ENCODE measurements at regions not wholly inside any gene's neighbourhood (a gene's known extent, or its start where the extent isn't known, plus 50 kb on each side); places are given as distances from the start of the nearest gene placed in this dataset.
"Not testable (repeated sequence)": the region's sequence is repeated elsewhere in the genome, so short reads cannot be mapped to it uniquely, and the experiment has no call there.

DNA sequence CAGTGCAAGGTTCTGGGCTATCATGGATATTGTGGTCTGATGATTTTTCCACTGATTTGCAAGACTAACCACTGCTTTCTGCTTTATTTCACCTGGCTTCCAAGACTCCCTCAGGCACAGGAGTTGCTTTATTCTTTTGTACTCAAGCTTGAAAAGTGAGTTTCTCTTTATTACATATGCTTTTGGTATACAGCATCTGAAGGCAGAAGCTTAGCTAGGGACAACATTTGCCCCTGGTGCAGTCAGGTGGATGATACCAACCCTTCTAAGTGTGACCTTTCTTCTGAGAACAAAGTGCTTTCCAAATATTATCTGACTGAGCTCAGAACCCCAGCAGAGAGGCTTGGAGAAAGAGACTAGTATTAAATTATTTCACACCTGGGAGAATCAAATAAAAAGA is 94.0 kb upstream of the PHACTR1 start:
- H3K27ac ChIP-seq (ENCODE audit: low read depth in 1 of 2, low read length in 1 of 2), result no peak overlapping the region
- no peaks in the 10 kb centered on the region for H3K9me3 ChIP-seq (ENCODE audit: control insufficient read depth in 2 of 2, insufficient read depth in 1 of 2, low read length in 1 of 2)
- H3K27me3 ChIP-seq (ENCODE audit: control insufficient read depth in 2 of 2, insufficient read depth in 1 of 2, low read length in 1 of 2), result no peaks in the 10 kb centered on the region
- H3K4me3 ChIP-seq (ENCODE audit: low read length in 2 of 2), result no peak overlapping the region
- no peaks in the 10 kb centered on the region for H3K4me1 ChIP-seq (ENCODE audit: control insufficient read depth in 2 of 2, insufficient read depth in 2 of 2, low read length in 2 of 2)
- DNase-seq (ENCODE audit: low read depth in 6 of 9, low spot score in 9 of 9), result no peak
- no peaks in the 10 kb centered on the region for H3K36me3 ChIP-seq (ENCODE audit: control insufficient read depth in 2 of 2, insufficient read depth in 2 of 2, low read length in 1 of 2)

DNA sequence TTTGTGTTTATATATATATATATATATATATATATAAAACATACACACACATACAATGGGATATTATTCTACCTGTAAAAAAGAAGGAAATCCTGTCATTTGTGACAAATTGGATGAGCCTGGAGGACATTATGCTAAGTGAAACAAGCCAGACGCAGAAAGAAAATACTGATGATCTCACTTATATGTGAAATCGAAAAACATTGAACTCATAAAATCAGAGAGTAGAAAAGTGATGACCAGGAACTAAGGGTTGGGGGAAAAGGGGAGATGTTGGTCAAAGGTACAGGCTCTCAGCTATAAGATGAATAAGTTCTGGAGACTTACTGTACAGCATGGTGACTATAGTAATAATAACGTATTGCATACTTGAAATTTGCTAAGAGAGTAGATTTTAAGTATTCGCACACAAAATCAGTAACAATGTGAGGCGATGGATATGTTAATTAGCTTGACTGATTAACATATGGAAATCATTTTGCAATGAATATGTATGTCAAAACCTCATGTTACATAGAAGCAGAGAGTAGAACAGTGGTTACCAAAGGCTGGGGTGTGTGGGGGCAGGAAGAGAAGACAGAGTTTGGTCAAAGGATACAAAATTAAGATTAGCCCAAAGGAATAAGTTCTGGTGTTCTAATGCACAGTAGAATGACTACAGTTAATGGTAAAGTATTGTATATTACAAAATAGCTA is 92.3 kb upstream of the PHACTR1 start:
- Histone ChIP-seq H3K27me3 (ENCODE audit: control insufficient read depth in 2 of 2, insufficient read depth in 1 of 2, low read length in 1 of 2) (no peaks in the 10 kb centered on the region), H3K4me3 (ENCODE audit: low read length in 2 of 2) (no peak overlapping the region), H3K36me3 (ENCODE audit: control insufficient read depth in 2 of 2, insufficient read depth in 2 of 2, low read length in 1 of 2) (no peaks in the 10 kb centered on the region), H3K27ac (ENCODE audit: low read depth in 1 of 2, low read length in 1 of 2) (no peak overlapping the region), H3K9me3 (ENCODE audit: control insufficient read depth in 2 of 2, insufficient read depth in 1 of 2, low read length in 1 of 2) (no peaks in the 10 kb centered on the region), H3K4me1 (ENCODE audit: control insufficient read depth in 2 of 2, insufficient read depth in 2 of 2, low read length in 2 of 2) (no peaks in the 10 kb centered on the region)
- 95% methylated on average over 5 of the region's 5 CpGs for WGBS
- DNase-seq (ENCODE audit: low read depth in 6 of 9, low spot score in 9 of 9), result no peak

DNA sequence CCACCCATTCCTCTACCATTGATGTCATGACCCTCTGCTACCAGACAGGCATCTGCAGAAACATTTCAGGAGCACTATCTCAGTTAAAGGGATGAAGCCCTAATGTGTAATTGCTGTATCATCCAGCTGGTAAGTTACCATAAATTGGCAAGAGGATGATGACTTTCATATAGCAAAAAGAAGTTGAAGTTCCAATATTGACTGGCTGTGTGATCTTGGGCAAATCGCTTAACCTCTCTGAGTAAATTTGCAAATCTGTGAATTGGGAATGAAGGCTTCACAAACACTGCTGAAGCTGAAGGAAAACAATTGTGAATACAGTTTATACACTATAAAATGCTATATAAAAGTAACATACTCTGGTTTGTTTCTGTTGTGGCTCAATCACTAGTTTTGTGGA is 89.5 kb upstream of the PHACTR1 start:
- H3K36me3 ChIP-seq (ENCODE audit: control insufficient read depth in 2 of 2, insufficient read depth in 2 of 2, low read length in 1 of 2), result no peaks in the 10 kb centered on the region

DNA sequence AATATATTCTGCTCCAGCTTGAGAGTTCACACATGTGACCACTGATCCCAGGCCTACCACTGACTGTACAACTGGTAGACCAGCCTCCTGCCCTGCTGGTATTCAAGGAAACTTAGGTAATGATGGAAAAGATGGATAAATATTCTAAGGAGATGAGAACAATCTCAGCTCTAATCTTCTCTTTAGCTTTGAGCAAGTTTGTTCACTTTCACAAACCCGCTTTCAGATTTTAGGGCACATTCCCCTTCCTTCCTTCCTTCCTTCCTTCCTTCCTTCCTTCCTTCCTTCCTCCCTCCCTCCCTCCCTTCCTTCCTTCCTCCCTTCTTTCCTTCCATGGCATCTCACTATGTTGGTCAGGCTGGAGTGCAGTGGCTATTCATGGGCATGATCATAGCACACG is 88.2 kb upstream of the PHACTR1 start:
- no peak for DNase-seq (ENCODE audit: low read depth in 6 of 9, low spot score in 9 of 9)
- H3K27ac ChIP-seq (ENCODE audit: low read depth in 1 of 2, low read length in 1 of 2), result no peak overlapping the region
- 98% methylated on average over 2 of the region's 2 CpGs for WGBS
- no peak overlapping the region for H3K4me3 ChIP-seq (ENCODE audit: low read length in 2 of 2)
- H3K27me3 ChIP-seq (ENCODE audit: control insufficient read depth in 2 of 2, insufficient read depth in 1 of 2, low read length in 1 of 2), result no peaks in the 10 kb centered on the region
- H3K9me3 ChIP-seq (ENCODE audit: control insufficient read depth in 2 of 2, insufficient read depth in 1 of 2, low read length in 1 of 2), result no peaks in the 10 kb centered on the region
- H3K4me1 ChIP-seq (ENCODE audit: control insufficient read depth in 2 of 2, insufficient read depth in 2 of 2, low read length in 2 of 2), result no peaks in the 10 kb centered on the region
- no peaks in the 10 kb centered on the region for H3K36me3 ChIP-seq (ENCODE audit: control insufficient read depth in 2 of 2, insufficient read depth in 2 of 2, low read length in 1 of 2)

More for the DNA sequence above, 89.5 kb upstream of the PHACTR1 start:
- Histone ChIP-seq H3K4me1 (ENCODE audit: control insufficient read depth in 2 of 2, insufficient read depth in 2 of 2, low read length in 2 of 2) (no peaks in the 10 kb centered on the region), H3K9me3 (ENCODE audit: control insufficient read depth in 2 of 2, insufficient read depth in 1 of 2, low read length in 1 of 2) (no peaks in the 10 kb centered on the region), H3K27ac (ENCODE audit: low read depth in 1 of 2, low read length in 1 of 2) (no peak overlapping the region), H3K27me3 (ENCODE audit: control insufficient read depth in 2 of 2, insufficient read depth in 1 of 2, low read length in 1 of 2) (no peaks in the 10 kb centered on the region), H3K4me3 (ENCODE audit: low read length in 2 of 2) (no peak overlapping the region)
- WGBS, result 95% methylated on average over 1 of the region's 1 CpG
- DNase-seq (ENCODE audit: low read depth in 6 of 9, low spot score in 9 of 9), result no peak

DNA sequence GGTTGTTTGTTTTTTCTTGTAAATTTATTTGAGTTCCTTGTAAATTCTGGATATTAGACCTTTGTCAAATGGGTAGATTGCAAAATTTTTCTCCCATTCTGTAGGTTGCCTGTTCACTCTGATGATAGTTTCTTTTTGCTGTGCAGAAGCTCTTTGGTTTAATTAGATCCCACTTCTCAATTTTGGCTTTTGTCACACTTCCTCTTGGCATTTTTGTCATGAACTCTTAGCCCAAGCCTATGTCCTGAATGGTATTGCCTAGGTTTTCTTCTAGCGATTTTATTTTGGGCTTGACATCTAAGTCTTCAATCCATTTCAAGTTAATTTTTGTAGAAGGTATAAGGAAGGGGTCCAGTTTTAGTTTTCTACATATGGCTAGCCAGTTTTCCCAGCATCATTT is 82.8 kb upstream of the PHACTR1 start:
- DNase-seq (ENCODE audit: low read depth in 6 of 9, low spot score in 9 of 9); H3K9me3 ChIP-seq (ENCODE audit: control insufficient read depth in 2 of 2, insufficient read depth in 1 of 2, low read length in 1 of 2); H3K27me3 ChIP-seq (ENCODE audit: control insufficient read depth in 2 of 2, insufficient read depth in 1 of 2, low read length in 1 of 2); H3K4me3 ChIP-seq (ENCODE audit: low read length in 2 of 2); H3K27ac ChIP-seq (ENCODE audit: low read depth in 1 of 2, low read length in 1 of 2); H3K36me3 ChIP-seq (ENCODE audit: control insufficient read depth in 2 of 2, insufficient read depth in 2 of 2, low read length in 1 of 2); H3K4me1 ChIP-seq (ENCODE audit: control insufficient read depth in 2 of 2, insufficient read depth in 2 of 2, low read length in 2 of 2): not testable (repeated sequence)
- WGBS, result 91% methylated on average over 1 of the region's 1 CpG

DNA sequence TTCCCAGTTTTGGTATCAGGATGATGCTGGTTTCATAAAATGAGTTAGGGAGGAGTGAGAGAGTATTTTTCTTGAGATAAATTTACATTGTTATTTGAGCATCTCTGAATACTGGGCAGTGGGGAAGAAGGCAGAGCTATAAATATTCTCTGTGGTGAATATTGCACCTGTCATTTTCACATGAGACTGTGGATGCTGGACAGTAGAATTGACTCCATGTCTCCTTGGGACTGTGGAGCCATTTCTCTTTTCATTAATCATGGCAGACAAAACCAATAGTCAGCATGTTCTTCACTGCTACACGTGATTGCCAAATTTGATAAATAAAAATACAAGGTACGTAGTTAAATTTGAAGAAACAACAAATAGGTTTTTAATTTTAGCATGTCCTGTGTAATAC is 81.2 kb upstream of the PHACTR1 start:
- no peaks in the 10 kb centered on the region for H3K36me3 ChIP-seq (ENCODE audit: control insufficient read depth in 2 of 2, insufficient read depth in 2 of 2, low read length in 1 of 2)
- H3K9me3 ChIP-seq (ENCODE audit: control insufficient read depth in 2 of 2, insufficient read depth in 1 of 2, low read length in 1 of 2), result no peaks in the 10 kb centered on the region
- no peaks in the 10 kb centered on the region for H3K27me3 ChIP-seq (ENCODE audit: control insufficient read depth in 2 of 2, insufficient read depth in 1 of 2, low read length in 1 of 2)
- WGBS, result 94% methylated on average over 2 of the region's 2 CpGs
- no peak overlapping the region for H3K27ac ChIP-seq (ENCODE audit: low read depth in 1 of 2, low read length in 1 of 2)
- H3K4me3 ChIP-seq (ENCODE audit: low read length in 2 of 2), result no peak overlapping the region
- no peaks in the 10 kb centered on the region for H3K4me1 ChIP-seq (ENCODE audit: control insufficient read depth in 2 of 2, insufficient read depth in 2 of 2, low read length in 2 of 2)
- no peak for DNase-seq (ENCODE audit: low read depth in 6 of 9, low spot score in 9 of 9)

DNA sequence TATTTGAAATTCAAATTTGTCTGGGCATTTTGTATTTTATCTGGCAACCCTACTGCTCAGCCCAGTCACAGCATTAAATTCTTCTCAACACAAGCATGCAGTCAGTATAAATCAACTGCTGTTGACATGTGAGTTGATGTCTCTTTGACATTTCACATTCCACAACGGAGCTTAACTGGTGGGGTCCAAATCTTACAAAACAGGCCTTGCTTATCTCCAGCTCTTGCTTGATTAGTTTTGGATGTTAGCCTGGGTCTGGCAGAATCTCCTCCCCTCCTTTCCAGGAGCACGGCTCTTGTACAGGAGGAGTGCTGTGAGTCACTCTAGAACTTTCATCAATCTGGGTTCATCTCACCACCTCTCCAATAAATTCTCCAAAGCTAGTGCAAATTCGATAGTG is 80.8 kb upstream of the PHACTR1 start:
- Histone ChIP-seq H3K4me1 (ENCODE audit: control insufficient read depth in 2 of 2, insufficient read depth in 2 of 2, low read length in 2 of 2) (no peaks in the 10 kb centered on the region), H3K9me3 (ENCODE audit: control insufficient read depth in 2 of 2, insufficient read depth in 1 of 2, low read length in 1 of 2) (no peaks in the 10 kb centered on the region), H3K27me3 (ENCODE audit: control insufficient read depth in 2 of 2, insufficient read depth in 1 of 2, low read length in 1 of 2) (no peaks in the 10 kb centered on the region), H3K4me3 (ENCODE audit: low read length in 2 of 2) (no peak overlapping the region), H3K27ac (ENCODE audit: low read depth in 1 of 2, low read length in 1 of 2) (no peak overlapping the region), H3K36me3 (ENCODE audit: control insufficient read depth in 2 of 2, insufficient read depth in 2 of 2, low read length in 1 of 2) (no peaks in the 10 kb centered on the region)
- whole genome bisulfite sequencing, result 96% methylated on average over 3 of the region's 3 CpGs
- DNase-seq (ENCODE audit: low read depth in 6 of 9, low spot score in 9 of 9), result no peak

DNA sequence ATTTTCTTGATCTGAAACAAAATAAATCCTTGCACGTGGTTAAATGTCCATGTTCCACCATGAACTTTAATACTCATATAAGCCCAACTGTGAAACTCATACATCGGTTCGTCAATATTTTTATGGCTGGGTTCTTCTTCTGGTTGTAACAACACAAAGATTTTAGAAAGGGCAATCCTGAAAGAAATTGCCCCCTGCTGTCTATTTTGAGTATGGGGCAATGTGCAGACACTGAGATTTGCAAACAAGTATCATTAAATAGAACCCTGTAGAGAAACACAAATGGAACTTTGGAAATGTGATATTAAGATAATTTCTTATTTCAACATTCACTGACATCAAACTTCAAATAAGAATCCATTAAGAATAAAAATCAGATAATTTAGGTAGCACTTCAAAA is 80.2 kb upstream of the PHACTR1 start:
- Histone ChIP-seq H3K9me3 (ENCODE audit: control insufficient read depth in 2 of 2, insufficient read depth in 1 of 2, low read length in 1 of 2) (no peaks in the 10 kb centered on the region), H3K27me3 (ENCODE audit: control insufficient read depth in 2 of 2, insufficient read depth in 1 of 2, low read length in 1 of 2) (no peaks in the 10 kb centered on the region), H3K36me3 (ENCODE audit: control insufficient read depth in 2 of 2, insufficient read depth in 2 of 2, low read length in 1 of 2) (no peaks in the 10 kb centered on the region), H3K4me1 (ENCODE audit: control insufficient read depth in 2 of 2, insufficient read depth in 2 of 2, low read length in 2 of 2) (no peaks in the 10 kb centered on the region), H3K4me3 (ENCODE audit: low read length in 2 of 2) (no peak overlapping the region), H3K27ac (ENCODE audit: low read depth in 1 of 2, low read length in 1 of 2) (no peak overlapping the region)
- WGBS, result 98% methylated on average over 3 of the region's 3 CpGs
- DNase-seq (ENCODE audit: low read depth in 6 of 9, low spot score in 9 of 9), result no peak

DNA sequence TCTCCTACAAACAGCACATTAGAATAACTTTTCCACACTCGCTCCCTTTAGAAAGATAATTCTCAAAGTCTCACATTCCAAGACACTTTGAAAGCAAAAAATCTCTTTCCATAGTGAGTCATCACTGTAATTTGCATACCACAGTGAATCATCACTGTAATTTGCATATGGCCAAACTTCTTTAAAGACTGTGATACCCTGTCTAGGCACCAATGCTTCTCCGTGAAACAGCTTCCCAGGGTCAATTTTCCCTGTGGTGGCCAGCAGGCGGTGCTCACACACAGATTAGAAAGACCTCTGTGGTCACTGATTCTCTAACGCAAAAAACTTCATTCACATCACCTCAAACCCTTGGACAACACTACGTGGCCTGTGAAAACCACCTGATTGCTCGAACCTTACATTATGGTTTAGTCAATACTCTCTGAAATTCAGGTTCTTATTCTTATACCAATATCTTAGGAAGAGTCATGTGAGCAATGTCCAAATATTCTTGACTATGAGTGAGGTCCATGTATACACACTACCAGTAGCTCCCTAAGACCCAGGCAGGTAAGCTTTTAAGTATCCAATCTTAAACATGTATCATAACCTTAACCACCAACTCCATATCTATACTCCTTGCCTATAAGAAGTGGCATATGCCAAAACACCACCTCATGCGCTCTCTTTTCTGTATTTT is 78.5 kb upstream of the PHACTR1 start:
- Histone ChIP-seq H3K36me3 (ENCODE audit: control insufficient read depth in 2 of 2, insufficient read depth in 2 of 2, low read length in 1 of 2) (no peaks in the 10 kb centered on the region), H3K4me1 (ENCODE audit: control insufficient read depth in 2 of 2, insufficient read depth in 2 of 2, low read length in 2 of 2) (no peaks in the 10 kb centered on the region), H3K4me3 (ENCODE audit: low read length in 2 of 2) (no peak overlapping the region), H3K9me3 (ENCODE audit: control insufficient read depth in 2 of 2, insufficient read depth in 1 of 2, low read length in 1 of 2) (no peaks in the 10 kb centered on the region), H3K27me3 (ENCODE audit: control insufficient read depth in 2 of 2, insufficient read depth in 1 of 2, low read length in 1 of 2) (no peaks in the 10 kb centered on the region), H3K27ac (ENCODE audit: low read depth in 1 of 2, low read length in 1 of 2) (no peak overlapping the region)
- DNase-seq (ENCODE audit: low read depth in 6 of 9, low spot score in 9 of 9), result peak in 4 of 9 donors; percentile 4 to 48 (median 16)
- 30% methylated on average over 7 of the region's 7 CpGs for WGBS
